DOHH2 (cell line): ENCODE measurements at regions not wholly inside any gene's neighbourhood (a gene's known extent, or its start where the extent isn't known, plus 50 kb on each side); places are given as distances from the start of the nearest gene placed in this dataset.

Source experiments
- H3F3A ChIP-seq: fragments of 200-600 bp; sonication (generic), shearing (Covaris generic); 2 replicates; pipeline ENCODE4 v1.6.0; 2016; ENCODE audit warnings: antibody characterized with exemption, mild to moderate bottlenecking; ENCODE audit not compliant: control insufficient read depth, insufficient read depth
- H3K27ac ChIP-seq: fragments of 200-600 bp; sonication (generic); 2 replicates; pipeline ENCODE4 v1.5.1; 2014; ENCODE audit warnings: low read depth, mild to moderate bottlenecking, low read length, moderate library complexity
- H3K27me3 ChIP-seq: fragments of 200-600 bp; sonication (generic); 2 replicates; pipeline ENCODE4 v1.6.1; 2014; ENCODE audit warnings: mild to moderate bottlenecking, low read length, mixed read lengths; ENCODE audit not compliant: control insufficient read depth
- H3K36me3 ChIP-seq: fragments of 200-600 bp; sonication (generic); 2 replicates; pipeline ENCODE4 v1.6.1; 2014; ENCODE audit warnings: mild to moderate bottlenecking, low read length, moderate library complexity, mixed read lengths; ENCODE audit not compliant: control insufficient read depth
- H3K4me1 ChIP-seq: fragments of 200-600 bp; sonication (generic); 2 replicates; pipeline ENCODE4 v1.6.1; 2014; ENCODE audit warnings: mild to moderate bottlenecking, low read length, mixed read lengths; ENCODE audit not compliant: control insufficient read depth
- H3K4me2 ChIP-seq: fragments of 200-600 bp; sonication (generic); 2 replicates; pipeline ENCODE4 v1.6.0; 2014; ENCODE audit warnings: mild to moderate bottlenecking, low read length, moderate library complexity
- H3K4me3 ChIP-seq: fragments of 200-600 bp; sonication (generic); 2 replicates; pipeline ENCODE4 v1.5.1; 2014; ENCODE audit warnings: mild to moderate bottlenecking, low read length, mixed read lengths
- H3K79me2 ChIP-seq: fragments of 200-600 bp; sonication (generic); 2 replicates; pipeline ENCODE4 v1.6.1; 2014; ENCODE audit warnings: mild to moderate bottlenecking, low read length, mixed read lengths; ENCODE audit not compliant: control insufficient read depth
- H3K9me2 ChIP-seq: fragments of 200-600 bp; sonication (generic); replicated peaks from 2 replicates; pipeline ENCODE4 v1.6.1; 2014; ENCODE audit warnings: mild to moderate bottlenecking, low read length, mixed read lengths; ENCODE audit not compliant: control insufficient read depth
- H3K9me3 ChIP-seq: fragments of 200-600 bp; sonication (generic); 2 replicates; pipeline ENCODE4 v1.6.1; 2014; ENCODE audit warnings: antibody characterized with exemption, low read length, mixed read lengths; ENCODE audit not compliant: control insufficient read depth, insufficient read depth
- H4K20me1 ChIP-seq: fragments of 200-600 bp; sonication (generic); 2 replicates; pipeline ENCODE4 v1.6.0; 2014; ENCODE audit warnings: low read depth, mild to moderate bottlenecking, antibody characterized with exemption, low read length, moderate library complexity; ENCODE audit not compliant: control insufficient read depth, insufficient read depth
- CTCF ChIP-seq: fragments of 200-600 bp; sonication (generic); IDR thresholded peaks from one replicate; pipeline ENCODE4 v1.5.1; 2014; ENCODE audit warnings: antibody characterized with exemption, mild to moderate bottlenecking, low read depth, low read length; ENCODE audit not compliant: poor library complexity, severe bottlenecking
- EZH2phosphoT487 ChIP-seq: fragments of 200-600 bp; sonication (generic); IDR thresholded peaks from 2 replicates; pipeline ENCODE4 v1.6.1; 2017; ENCODE audit warnings: borderline replicate concordance, mild to moderate bottlenecking, antibody characterized with exemption, low read length, moderate library complexity, mixed read lengths

DNA sequence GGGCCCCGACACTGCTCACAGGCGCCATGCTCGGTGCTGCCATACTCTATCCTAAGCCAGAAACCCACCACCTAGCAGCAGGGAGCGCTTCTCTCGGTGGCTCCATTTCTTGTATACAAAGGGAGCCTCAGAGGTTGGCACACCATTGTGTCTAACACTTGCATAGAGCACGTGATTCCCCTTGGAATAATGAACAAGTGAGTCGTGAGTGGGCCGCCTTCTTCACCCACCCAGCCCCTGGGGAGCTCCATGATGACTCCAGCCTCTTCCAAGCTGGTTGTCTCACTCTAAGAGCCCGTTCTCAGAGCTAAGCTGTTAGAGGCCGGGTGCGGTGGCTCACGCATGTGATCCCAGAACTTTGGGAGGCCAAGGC is 82.3 kb upstream of the ZNF469 start:
- Histone ChIP-seq H3F3A (no peaks in the 10 kb centered on the region), H3K9me2 (no peaks in the 10 kb centered on the region), H3K4me1 (no peaks in the 10 kb centered on the region), H3K36me3 (no peaks in the 10 kb centered on the region), H4K20me1 (no peaks in the 10 kb centered on the region), H3K79me2 (no peaks in the 10 kb centered on the region), H3K27me3 (no peaks in the 10 kb centered on the region), H3K4me3 (no peak overlapping the region), H3K27ac (no peak overlapping the region), H3K4me2 (no peak overlapping the region), H3K9me3 (peaks cover 3% of the 10 kb centered on the region; the same call in 1 of the 2 replicates)
- TF ChIP-seq EZH2phosphoT487 (no peak), CTCF (no peak)

GRCh38 chr16:88301431-88301830 is 81.3 kb upstream of the ZNF469 start:
- H3K36me3 ChIP-seq, result no peaks in the 10 kb centered on the region
- H3K9me3 ChIP-seq, result peaks cover 7% of the 10 kb centered on the region; the same call in 1 of the 2 replicates
- H3K4me3 ChIP-seq, result no peak overlapping the region
- H3K79me2 ChIP-seq, result no peaks in the 10 kb centered on the region
- no peaks in the 10 kb centered on the region for H3K4me1 ChIP-seq
- TF ChIP-seq EZH2phosphoT487 (no peak), CTCF (no peak)
- no peaks in the 10 kb centered on the region for H3K9me2 ChIP-seq
- H4K20me1 ChIP-seq, result no peaks in the 10 kb centered on the region
- no peak overlapping the region for H3K4me2 ChIP-seq
- no peaks in the 10 kb centered on the region for H3K27me3 ChIP-seq
- no peaks in the 10 kb centered on the region for H3F3A ChIP-seq
- no peak overlapping the region for H3K27ac ChIP-seq

DNA sequence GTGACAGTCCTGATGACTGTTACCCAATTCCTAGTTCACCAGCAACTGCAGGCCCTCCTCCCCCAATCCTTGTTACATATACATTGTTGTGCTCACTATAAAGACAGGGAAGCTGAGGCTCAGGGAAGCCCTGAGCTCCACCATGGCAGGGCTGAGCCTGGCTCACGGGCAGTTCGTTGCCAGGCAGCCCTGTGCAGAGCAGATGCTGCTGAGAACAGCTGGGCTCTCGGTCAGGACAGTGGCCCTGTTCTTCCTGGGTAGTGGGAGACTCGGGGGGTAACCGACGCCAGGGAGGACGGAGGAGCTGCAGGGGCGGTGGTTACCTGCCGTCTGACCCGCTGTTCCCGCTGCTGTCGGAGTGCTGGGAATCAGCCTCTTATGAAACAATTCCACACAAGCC is 80.9 kb upstream of the ZNF469 start:
- H3K27me3 ChIP-seq, result no peaks in the 10 kb centered on the region
- H3K4me2 ChIP-seq, result no peak overlapping the region
- no peak overlapping the region for H3K27ac ChIP-seq
- no peaks in the 10 kb centered on the region for H3K9me2 ChIP-seq
- H3K36me3 ChIP-seq, result no peaks in the 10 kb centered on the region
- H3K9me3 ChIP-seq, result peaks cover 7% of the 10 kb centered on the region; the same call in 1 of the 2 replicates
- no peaks in the 10 kb centered on the region for H3K79me2 ChIP-seq
- no peaks in the 10 kb centered on the region for H3K4me1 ChIP-seq
- no peaks in the 10 kb centered on the region for H3F3A ChIP-seq
- no peaks in the 10 kb centered on the region for H4K20me1 ChIP-seq
- TF ChIP-seq CTCF, result no peak
- TF ChIP-seq EZH2phosphoT487, result no peak
- no peak overlapping the region for H3K4me3 ChIP-seq

- Histone ChIP-seq H3F3A (no peaks in the 10 kb centered on the region), H3K4me2 (no peak overlapping the region), H3K9me3 (peaks cover 7% of the 10 kb centered on the region; the same call in 1 of the 2 replicates), H3K9me2 (no peaks in the 10 kb centered on the region), H4K20me1 (no peaks in the 10 kb centered on the region), H3K27ac (no peak overlapping the region), H3K4me1 (no peaks in the 10 kb centered on the region), H3K27me3 (no peaks in the 10 kb centered on the region), H3K79me2 (no peaks in the 10 kb centered on the region), H3K4me3 (no peak overlapping the region), H3K36me3 (no peaks in the 10 kb centered on the region)
- no peak for TF ChIP-seq EZH2phosphoT487
- no peak for TF ChIP-seq CTCF
Measured at GRCh38 chr16:88302666-88303065, 80.1 kb upstream of the ZNF469 start.
